ENCODE measurements at regions not wholly inside any gene's neighbourhood (a gene's known extent, or its start where the extent isn't known, plus 50 kb on each side); places are given as distances from the start of the nearest gene placed in this dataset.
A peak's percentile ranks its signal among the peaks of the same experiment; 100 is the strongest.

DNA sequence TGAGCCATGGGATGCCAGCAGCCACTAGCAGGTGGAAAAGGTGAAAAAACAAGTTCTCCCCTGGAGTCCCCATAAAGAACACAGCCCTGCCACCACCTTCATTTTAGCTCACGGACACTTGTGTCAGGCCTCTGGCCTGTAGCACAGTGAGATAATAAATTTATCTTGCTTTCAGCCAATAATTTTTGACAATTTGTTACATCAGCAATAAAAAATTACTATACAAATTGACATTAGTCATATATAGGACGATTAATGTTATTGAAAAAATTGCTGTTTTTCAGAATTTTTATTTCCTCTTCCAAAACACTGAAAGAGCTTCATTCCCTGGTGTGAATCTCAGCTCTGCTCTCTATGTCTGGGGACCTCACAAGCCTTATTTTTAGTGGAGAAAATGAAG, 152.9 kb upstream of the ETV3 start:
- H3F3A ChIP-seq (ENCODE audit: insufficient read depth) = no peaks in the 10 kb centered on the region
- H3K36me3 ChIP-seq (ENCODE audit: low read depth) = no peaks in the 10 kb centered on the region
- 19 to 21% methylated on average over 2 of the region's 2 CpGs for WGBS, 2 experiments (ENCODE audit: low coverage in 1 of 2, low lambda C conversion rate in 2 of 2, missing lambda C conversion rate in 2 of 2)
- no peak overlapping the region for H2AFZ ChIP-seq
- in situ Hi-C loops (cut with MboI) = no loop called here
- no peak overlapping the region for H3K9ac ChIP-seq
- H3K27me3 ChIP-seq (replicated peaks; ENCODE audit: insufficient read depth) = peaks cover 7% of the 10 kb centered on the region; the same call in 1 of the 2 replicates
- no peak overlapping the region for H3K4me2 ChIP-seq (ENCODE audit: unreplicated experiment)
- no peak overlapping the region for H3K27ac ChIP-seq
- no peaks in the 10 kb centered on the region for H3K9me2 ChIP-seq (ENCODE audit: insufficient read depth)
- TF ChIP-seq EZH2phosphoT487 (IDR thresholded peaks at IDR 0.05; ENCODE audit: insufficient read depth, low read depth) (no peak), EZH2 (IDR thresholded peaks at IDR 0.05; ENCODE audit: insufficient read depth, poor library complexity, severe bottlenecking) (no peak)
- H3K4me3 ChIP-seq = no peak overlapping the region
- H3K4me1 ChIP-seq (ENCODE audit: insufficient read depth) = no peaks in the 10 kb centered on the region
- H3K79me2 ChIP-seq (ENCODE audit: insufficient read depth) = no peaks in the 10 kb centered on the region
- no peak for DNase-seq
- H4K20me1 ChIP-seq (ENCODE audit: insufficient read depth) = no peaks in the 10 kb centered on the region
- H3K9me3 ChIP-seq (ENCODE audit: low read depth) = no peaks in the 10 kb centered on the region

- no peak for DNase-seq
- Histone ChIP-seq H3F3A (ENCODE audit: insufficient read depth) (no peaks in the 10 kb centered on the region), H3K9me2 (ENCODE audit: insufficient read depth) (no peaks in the 10 kb centered on the region), H4K20me1 (ENCODE audit: insufficient read depth) (no peaks in the 10 kb centered on the region), H3K4me3 (no peak overlapping the region), H3K36me3 (ENCODE audit: low read depth) (no peaks in the 10 kb centered on the region), H3K79me2 (ENCODE audit: insufficient read depth) (no peaks in the 10 kb centered on the region), H3K27ac (no peak overlapping the region), H3K27me3 (replicated peaks; ENCODE audit: insufficient read depth) (peaks cover 7% of the 10 kb centered on the region; the same call in 1 of the 2 replicates), H3K4me1 (ENCODE audit: insufficient read depth) (no peaks in the 10 kb centered on the region), H2AFZ (no peak overlapping the region), H3K9me3 (ENCODE audit: low read depth) (no peaks in the 10 kb centered on the region), H3K9ac (no peak overlapping the region), H3K4me2 (ENCODE audit: unreplicated experiment) (no peak overlapping the region)
- in situ Hi-C loops (cut with MboI) = no loop called here
- 12 to 13% methylated on average over 7 of the region's 7 CpGs for WGBS, 2 experiments (ENCODE audit: low coverage in 1 of 2, low lambda C conversion rate in 2 of 2, missing lambda C conversion rate in 2 of 2)
- no peak for TF ChIP-seq EZH2phosphoT487 (IDR thresholded peaks at IDR 0.05; ENCODE audit: insufficient read depth, low read depth)
- no peak for TF ChIP-seq EZH2 (IDR thresholded peaks at IDR 0.05; ENCODE audit: insufficient read depth, poor library complexity, severe bottlenecking)
Observed at GRCh38 chr1:157289424-157290105, 151.4 kb upstream of the ETV3 start.

DNA sequence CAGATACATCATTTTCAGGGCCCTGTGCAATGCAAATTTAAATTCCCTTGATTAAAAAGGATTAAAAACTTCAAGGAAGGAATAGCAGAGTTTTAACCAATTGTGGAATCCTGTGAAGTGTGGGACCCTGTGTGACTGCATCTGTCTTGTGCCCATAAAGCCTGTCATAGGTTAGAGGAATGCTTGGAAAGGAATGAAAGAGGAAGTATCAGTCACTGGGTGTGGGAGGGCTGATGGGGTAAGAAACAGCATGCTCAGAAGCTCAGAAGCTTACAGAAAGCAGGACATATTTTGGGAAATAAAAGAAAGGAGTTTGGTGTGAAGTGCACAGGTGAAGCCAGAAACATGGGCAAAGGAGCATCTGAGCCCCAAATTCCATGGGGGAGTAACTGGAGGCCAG, 150.8 kb upstream of the ETV3 start:
- no peaks in the 10 kb centered on the region for H3K9me3 ChIP-seq (ENCODE audit: low read depth)
- H4K20me1 ChIP-seq (ENCODE audit: insufficient read depth) = no peaks in the 10 kb centered on the region
- in situ Hi-C loops (cut with MboI) = no loop called here
- H3K4me3 ChIP-seq = no peak overlapping the region
- no peaks in the 10 kb centered on the region for H3K4me1 ChIP-seq (ENCODE audit: insufficient read depth)
- H3K9ac ChIP-seq = no peak overlapping the region
- no peaks in the 10 kb centered on the region for H3K79me2 ChIP-seq (ENCODE audit: insufficient read depth)
- H3K27ac ChIP-seq = no peak overlapping the region
- H3F3A ChIP-seq (ENCODE audit: insufficient read depth) = no peaks in the 10 kb centered on the region
- DNase-seq = peak; percentile 32
- H3K9me2 ChIP-seq (ENCODE audit: insufficient read depth) = no peaks in the 10 kb centered on the region
- TF ChIP-seq EZH2 (IDR thresholded peaks at IDR 0.05; ENCODE audit: insufficient read depth, poor library complexity, severe bottlenecking) = no peak
- TF ChIP-seq EZH2phosphoT487 (IDR thresholded peaks at IDR 0.05; ENCODE audit: insufficient read depth, low read depth) = no peak
- H3K27me3 ChIP-seq (replicated peaks; ENCODE audit: insufficient read depth) = peaks cover 7% of the 10 kb centered on the region; the same call in 1 of the 2 replicates
- no peak overlapping the region for H3K4me2 ChIP-seq (ENCODE audit: unreplicated experiment)
- no peak overlapping the region for H2AFZ ChIP-seq
- H3K36me3 ChIP-seq (ENCODE audit: low read depth) = no peaks in the 10 kb centered on the region

DNA sequence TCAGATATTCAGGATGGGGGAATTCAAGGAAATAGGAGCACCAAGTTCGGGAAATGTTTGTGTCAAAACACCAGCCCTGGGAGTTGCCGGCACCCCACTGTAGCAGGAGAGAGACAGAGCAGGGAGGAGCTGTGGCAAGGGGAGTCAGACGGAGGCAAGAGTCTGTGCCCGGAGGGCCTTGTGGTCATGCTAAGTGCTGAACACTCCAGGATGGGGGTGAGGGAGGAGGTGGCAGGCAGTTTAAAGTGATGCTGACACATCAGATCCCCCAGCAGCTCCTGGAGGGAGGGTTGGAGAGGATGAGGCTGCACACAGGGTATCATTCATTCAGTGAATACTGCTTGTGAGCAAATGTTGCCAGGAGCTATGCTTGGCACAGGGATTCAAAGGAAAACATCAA, 150.3 kb upstream of the ETV3 start:
- 11 to 19% methylated on average over 4 of the region's 4 CpGs for WGBS, 2 experiments (ENCODE audit: low coverage in 1 of 2, low lambda C conversion rate in 2 of 2, missing lambda C conversion rate in 2 of 2)
- in situ Hi-C loops (cut with MboI) = no loop called here
- no peak overlapping the region for H3K27ac ChIP-seq
- H4K20me1 ChIP-seq (ENCODE audit: insufficient read depth) = no peaks in the 10 kb centered on the region
- H3K4me3 ChIP-seq = no peak overlapping the region
- H3K36me3 ChIP-seq (ENCODE audit: low read depth) = no peaks in the 10 kb centered on the region
- H2AFZ ChIP-seq = no peak overlapping the region
- no peak overlapping the region for H3K4me2 ChIP-seq (ENCODE audit: unreplicated experiment)
- no peak for TF ChIP-seq EZH2phosphoT487 (IDR thresholded peaks at IDR 0.05; ENCODE audit: insufficient read depth, low read depth)
- TF ChIP-seq EZH2 (IDR thresholded peaks at IDR 0.05; ENCODE audit: insufficient read depth, poor library complexity, severe bottlenecking) = no peak
- no peaks in the 10 kb centered on the region for H3K4me1 ChIP-seq (ENCODE audit: insufficient read depth)
- no peaks in the 10 kb centered on the region for H3F3A ChIP-seq (ENCODE audit: insufficient read depth)
- H3K79me2 ChIP-seq (ENCODE audit: insufficient read depth) = no peaks in the 10 kb centered on the region
- peak; percentile 6 for DNase-seq
- no peaks in the 10 kb centered on the region for H3K9me2 ChIP-seq (ENCODE audit: insufficient read depth)
- no peaks in the 10 kb centered on the region for H3K9me3 ChIP-seq (ENCODE audit: low read depth)
- H3K9ac ChIP-seq = no peak overlapping the region
- peaks cover 7% of the 10 kb centered on the region for H3K27me3 ChIP-seq (replicated peaks; ENCODE audit: insufficient read depth)

GRCh38 chr1:157288006-157288405, 149.8 kb upstream of the ETV3 start:
- H3K27ac ChIP-seq = no peak overlapping the region
- 53 to 63% methylated on average over 1 of the region's 1 CpG for WGBS, 2 experiments (ENCODE audit: low coverage in 1 of 2, low lambda C conversion rate in 2 of 2, missing lambda C conversion rate in 2 of 2)
- H3K9ac ChIP-seq = no peak overlapping the region
- no peak for DNase-seq
- H3K79me2 ChIP-seq (ENCODE audit: insufficient read depth) = no peaks in the 10 kb centered on the region
- H3K36me3 ChIP-seq (ENCODE audit: low read depth) = no peaks in the 10 kb centered on the region
- H3F3A ChIP-seq (ENCODE audit: insufficient read depth) = no peaks in the 10 kb centered on the region
- H2AFZ ChIP-seq = no peak overlapping the region
- in situ Hi-C loops (cut with MboI) = no loop called here
- no peak overlapping the region for H3K4me3 ChIP-seq
- no peaks in the 10 kb centered on the region for H3K9me2 ChIP-seq (ENCODE audit: insufficient read depth)
- no peaks in the 10 kb centered on the region for H3K9me3 ChIP-seq (ENCODE audit: low read depth)
- H4K20me1 ChIP-seq (ENCODE audit: insufficient read depth) = no peaks in the 10 kb centered on the region
- no peak overlapping the region for H3K4me2 ChIP-seq (ENCODE audit: unreplicated experiment)
- TF ChIP-seq EZH2phosphoT487 (IDR thresholded peaks at IDR 0.05; ENCODE audit: insufficient read depth, low read depth) (no peak), EZH2 (IDR thresholded peaks at IDR 0.05; ENCODE audit: insufficient read depth, poor library complexity, severe bottlenecking) (no peak)
- peaks cover 7% of the 10 kb centered on the region for H3K27me3 ChIP-seq (replicated peaks; ENCODE audit: insufficient read depth)
- no peaks in the 10 kb centered on the region for H3K4me1 ChIP-seq (ENCODE audit: insufficient read depth)
